ENCODE measurements at regions not wholly inside any gene's neighbourhood (a gene's known extent, or its start where the extent isn't known, plus 50 kb on each side); places are given as distances from the start of the nearest gene placed in this dataset.

- Histone ChIP-seq H3K9ac (ENCODE audit: low read length) (no peak overlapping the region), H3K27ac (ENCODE audit: low read depth, low read length) (no peak overlapping the region), H3K27me3 (ENCODE audit: control insufficient read depth, insufficient read depth, low read length) (no peaks in the 10 kb centered on the region), H3K4me3 (ENCODE audit: low read length) (no peak overlapping the region), H3K4me1 (ENCODE audit: control insufficient read depth, insufficient read depth, low read length) (no peaks in the 10 kb centered on the region), H3K36me3 (ENCODE audit: control insufficient read depth, insufficient read depth, low read length) (no peaks in the 10 kb centered on the region)
These were observed 566.1 kb upstream of the BOD1L1 start for GRCh38 chr4:14193601-14194000.

GRCh38 chr4:14196131-14196530, 568.6 kb upstream of the BOD1L1 start:
- no peaks in the 10 kb centered on the region for H3K36me3 ChIP-seq (ENCODE audit: control insufficient read depth, insufficient read depth, low read length)
- H3K9ac ChIP-seq (ENCODE audit: low read length): no peak overlapping the region
- H3K27me3 ChIP-seq (ENCODE audit: control insufficient read depth, insufficient read depth, low read length): no peaks in the 10 kb centered on the region
- no peaks in the 10 kb centered on the region for H3K4me1 ChIP-seq (ENCODE audit: control insufficient read depth, insufficient read depth, low read length)
- H3K4me3 ChIP-seq (ENCODE audit: low read length): no peak overlapping the region
- H3K27ac ChIP-seq (ENCODE audit: low read depth, low read length): no peak overlapping the region

GRCh38 chr4:14215116-14215770, 587.7 kb upstream of the BOD1L1 start:
- H3K27ac ChIP-seq (ENCODE audit: low read depth, low read length): no peak overlapping the region
- no peak overlapping the region for H3K4me3 ChIP-seq (ENCODE audit: low read length)
- no peaks in the 10 kb centered on the region for H3K4me1 ChIP-seq (ENCODE audit: control insufficient read depth, insufficient read depth, low read length)
- no peak overlapping the region for H3K9ac ChIP-seq (ENCODE audit: low read length)
- no peaks in the 10 kb centered on the region for H3K27me3 ChIP-seq (ENCODE audit: control insufficient read depth, insufficient read depth, low read length)
- H3K36me3 ChIP-seq (ENCODE audit: control insufficient read depth, insufficient read depth, low read length): no peaks in the 10 kb centered on the region

GRCh38 chr4:14217401-14217800, 589.9 kb upstream of the BOD1L1 start:
- no peaks in the 10 kb centered on the region for H3K36me3 ChIP-seq (ENCODE audit: control insufficient read depth, insufficient read depth, low read length)
- H3K27ac ChIP-seq (ENCODE audit: low read depth, low read length): no peak overlapping the region
- H3K27me3 ChIP-seq (ENCODE audit: control insufficient read depth, insufficient read depth, low read length): no peaks in the 10 kb centered on the region
- H3K9ac ChIP-seq (ENCODE audit: low read length): no peak overlapping the region
- H3K4me3 ChIP-seq (ENCODE audit: low read length): no peak overlapping the region
- H3K4me1 ChIP-seq (ENCODE audit: control insufficient read depth, insufficient read depth, low read length): no peaks in the 10 kb centered on the region

GRCh38 chr4:14218641-14219040, 591.1 kb upstream of the BOD1L1 start:
- Histone ChIP-seq H3K27me3 (ENCODE audit: control insufficient read depth, insufficient read depth, low read length) (no peaks in the 10 kb centered on the region), H3K9ac (ENCODE audit: low read length) (no peak overlapping the region), H3K36me3 (ENCODE audit: control insufficient read depth, insufficient read depth, low read length) (no peaks in the 10 kb centered on the region), H3K4me3 (ENCODE audit: low read length) (no peak overlapping the region), H3K27ac (ENCODE audit: low read depth, low read length) (no peak overlapping the region), H3K4me1 (ENCODE audit: control insufficient read depth, insufficient read depth, low read length) (no peaks in the 10 kb centered on the region)

GRCh38 chr4:14221176-14221575, 593.7 kb upstream of the BOD1L1 start:
- H3K4me1 ChIP-seq (ENCODE audit: control insufficient read depth, insufficient read depth, low read length): peaks cover 2% of the 10 kb centered on the region

GRCh38 chr4:14222377-14223029, 595.0 kb upstream of the BOD1L1 start:
- Histone ChIP-seq H3K36me3 (ENCODE audit: control insufficient read depth, insufficient read depth, low read length) (no peaks in the 10 kb centered on the region), H3K27ac (ENCODE audit: low read depth, low read length) (no peak overlapping the region), H3K27me3 (ENCODE audit: control insufficient read depth, insufficient read depth, low read length) (no peaks in the 10 kb centered on the region), H3K4me3 (ENCODE audit: low read length) (no peak overlapping the region), H3K4me1 (ENCODE audit: control insufficient read depth, insufficient read depth, low read length) (peaks cover 2% of the 10 kb centered on the region), H3K9ac (ENCODE audit: low read length) (no peak overlapping the region)

More at GRCh38 chr4:14221176-14221575, 593.7 kb upstream of the BOD1L1 start:
- Histone ChIP-seq H3K9ac (ENCODE audit: low read length) (no peak overlapping the region), H3K4me3 (ENCODE audit: low read length) (no peak overlapping the region), H3K36me3 (ENCODE audit: control insufficient read depth, insufficient read depth, low read length) (no peaks in the 10 kb centered on the region), H3K27me3 (ENCODE audit: control insufficient read depth, insufficient read depth, low read length) (no peaks in the 10 kb centered on the region), H3K27ac (ENCODE audit: low read depth, low read length) (no peak overlapping the region)

GRCh38 chr4:14223461-14223860, 595.9 kb upstream of the BOD1L1 start:
- no peak overlapping the region for H3K27ac ChIP-seq (ENCODE audit: low read depth, low read length)
- no peaks in the 10 kb centered on the region for H3K36me3 ChIP-seq (ENCODE audit: control insufficient read depth, insufficient read depth, low read length)
- H3K4me1 ChIP-seq (ENCODE audit: control insufficient read depth, insufficient read depth, low read length): peaks cover 2% of the 10 kb centered on the region
- no peak overlapping the region for H3K9ac ChIP-seq (ENCODE audit: low read length)
- H3K4me3 ChIP-seq (ENCODE audit: low read length): no peak overlapping the region
- H3K27me3 ChIP-seq (ENCODE audit: control insufficient read depth, insufficient read depth, low read length): no peaks in the 10 kb centered on the region

GRCh38 chr4:14225688-14226207, 598.2 kb upstream of the BOD1L1 start:
- Histone ChIP-seq H3K36me3 (ENCODE audit: control insufficient read depth, insufficient read depth, low read length) (no peaks in the 10 kb centered on the region), H3K27ac (ENCODE audit: low read depth, low read length) (no peak overlapping the region), H3K4me3 (ENCODE audit: low read length) (no peak overlapping the region), H3K4me1 (ENCODE audit: control insufficient read depth, insufficient read depth, low read length) (peaks cover 2% of the 10 kb centered on the region), H3K27me3 (ENCODE audit: control insufficient read depth, insufficient read depth, low read length) (no peaks in the 10 kb centered on the region), H3K9ac (ENCODE audit: low read length) (no peak overlapping the region)

GRCh38 chr4:14233126-14233525, 605.6 kb upstream of the BOD1L1 start:
- H3K4me3 ChIP-seq (ENCODE audit: low read length): no peak overlapping the region

GRCh38 chr4:14234307-14234706, 606.8 kb upstream of the BOD1L1 start:
- no peak overlapping the region for H3K4me3 ChIP-seq (ENCODE audit: low read length)
- H3K27me3 ChIP-seq (ENCODE audit: control insufficient read depth, insufficient read depth, low read length): no peaks in the 10 kb centered on the region
- no peak overlapping the region for H3K9ac ChIP-seq (ENCODE audit: low read length)
- no peak overlapping the region for H3K27ac ChIP-seq (ENCODE audit: low read depth, low read length)
- H3K36me3 ChIP-seq (ENCODE audit: control insufficient read depth, insufficient read depth, low read length): no peaks in the 10 kb centered on the region
- H3K4me1 ChIP-seq (ENCODE audit: control insufficient read depth, insufficient read depth, low read length): no peaks in the 10 kb centered on the region

More at GRCh38 chr4:14233126-14233525, 605.6 kb upstream of the BOD1L1 start:
- Histone ChIP-seq H3K36me3 (ENCODE audit: control insufficient read depth, insufficient read depth, low read length) (no peaks in the 10 kb centered on the region), H3K27me3 (ENCODE audit: control insufficient read depth, insufficient read depth, low read length) (no peaks in the 10 kb centered on the region), H3K27ac (ENCODE audit: low read depth, low read length) (no peak overlapping the region), H3K9ac (ENCODE audit: low read length) (no peak overlapping the region), H3K4me1 (ENCODE audit: control insufficient read depth, insufficient read depth, low read length) (no peaks in the 10 kb centered on the region)

- Histone ChIP-seq H3K36me3 (ENCODE audit: control insufficient read depth, insufficient read depth, low read length) (no peaks in the 10 kb centered on the region), H3K27ac (ENCODE audit: low read depth, low read length) (no peak overlapping the region), H3K9ac (ENCODE audit: low read length) (no peak overlapping the region), H3K27me3 (ENCODE audit: control insufficient read depth, insufficient read depth, low read length) (no peaks in the 10 kb centered on the region), H3K4me1 (ENCODE audit: control insufficient read depth, insufficient read depth, low read length) (no peaks in the 10 kb centered on the region), H3K4me3 (ENCODE audit: low read length) (no peak overlapping the region)
These were observed 608.8 kb upstream of the BOD1L1 start for GRCh38 chr4:14236359-14236758.

GRCh38 chr4:14237911-14238310, 610.4 kb upstream of the BOD1L1 start:
- no peaks in the 10 kb centered on the region for H3K4me1 ChIP-seq (ENCODE audit: control insufficient read depth, insufficient read depth, low read length)
- H3K36me3 ChIP-seq (ENCODE audit: control insufficient read depth, insufficient read depth, low read length): no peaks in the 10 kb centered on the region
- no peak overlapping the region for H3K4me3 ChIP-seq (ENCODE audit: low read length)
- H3K27ac ChIP-seq (ENCODE audit: low read depth, low read length): no peak overlapping the region
- no peak overlapping the region for H3K9ac ChIP-seq (ENCODE audit: low read length)
- no peaks in the 10 kb centered on the region for H3K27me3 ChIP-seq (ENCODE audit: control insufficient read depth, insufficient read depth, low read length)

All from rectal smooth muscle tissue (tissue), 1 donor.